Heart left ventricle (tissue), 16 donors: ENCODE measurements at regions not wholly inside any gene's neighbourhood (a gene's known extent, or its start where the extent isn't known, plus 50 kb on each side); places are given as distances from the start of the nearest gene placed in this dataset.

Experiments used
- ATAC-seq, 4 donors: fragments of 200-7000 bp; cut with Tn5 transposase; one replicate each; pipeline ENCODE4 v1.9.1; 2020 to 2022; ENCODE audit warnings: moderate library complexity in 4 of 4, mild to moderate bottlenecking in 3 of 4, moderate number of reproducible peaks in 1 of 4
- DNase-seq, 5 donors: peaks; one replicate each; pipeline ENCODE4 v3.0.0-alpha.2; 2020
- H3K27ac ChIP-seq, 12 donors: fragments of 200-600 bp; sonication (generic) in 4 of 12; one replicate each; pipeline versions ENCODE4 v1.5.0 to v1.8.0; 2016 to 2022; ENCODE audit warnings: mild to moderate bottlenecking in 2 of 12
- H3K27me3 ChIP-seq, 9 donors: fragments of 200-600 bp; sonication (generic) in 2 of 9; one replicate each; pipeline versions ENCODE4 v1.5.1 to v1.8.0; 2016 to 2022; ENCODE audit warnings: mild to moderate bottlenecking in 3 of 9
- H3K36me3 ChIP-seq, 9 donors: fragments of 200-600 bp; sonication (generic) in 2 of 9; one replicate each; pipeline versions ENCODE4 v1.5.0 to v1.8.0; 2018 to 2022; ENCODE audit warnings: mild to moderate bottlenecking in 2 of 9
- H3K4me1 ChIP-seq, 12 donors: fragments of 200-600 bp; sonication (generic) in 4 of 12; one replicate each; pipeline versions ENCODE4 v1.5.0 to v1.8.0; 2016 to 2022; ENCODE audit warnings: mild to moderate bottlenecking in 3 of 12
- H3K4me3 ChIP-seq, 12 donors: fragments of 200-600 bp; sonication (generic) in 4 of 12; one replicate each; pipeline versions ENCODE4 v1.5.0 to v1.8.0; 2017 to 2022; ENCODE audit warnings: mild to moderate bottlenecking in 9 of 12, moderate library complexity in 4 of 12
- H3K9me3 ChIP-seq, 12 donors: fragments of 200-600 bp; sonication (generic) in 4 of 12; one replicate each; pipeline versions ENCODE4 v1.5.0 to v1.8.0; 2016 to 2022; ENCODE audit warnings: mild to moderate bottlenecking in 1 of 12
- CTCF ChIP-seq, 12 donors: fragments of 200-600 bp; sonication (generic) in 4 of 12; IDR thresholded peaks; one replicate each; pipeline versions ENCODE4 v1.5.0 to v1.8.0; 2018 to 2022; ENCODE audit warnings: antibody characterized with exemption in 12 of 12, mild to moderate bottlenecking in 5 of 12
- POLR2A ChIP-seq, 2 donors: fragments of 450-650 bp; IDR thresholded peaks; one replicate each; pipeline ENCODE4 v1.6.1; 2017; ENCODE audit warnings: antibody characterized with exemption in 2 of 2, mild to moderate bottlenecking in 2 of 2, moderate library complexity in 2 of 2
- WGBS, 4 donors: extraction: QIAGEN DNeasy Blood & Tissue Kit in 2 of 4; methylation state at CpG; one replicate each; pipeline versions ENCODE4 v1.1.5 to v1.1.7; 2013 to 2018; 5-methylcytosine and 5-hydroxymethylcytosine counted together
- intact Hi-C, 10 donors: fragments of 100-400 bp; cut with DNase I; formaldehyde crosslinking; loops; one replicate each; pipeline versions ENCODE4 v1.11.1 to v1.14.2; 2022
- donor health status: ischemic (EF 13 %, LVEDD 7.1; RV severe dilation, severe dysfunction).
- donor health status: healthy with polysubstance abuse.
- donor health status: DM: no; HTN: yes; CAD: no.
- donor health status: DM: no; HTN: no; CAD: no.
- donor health status: ischemic (EF 25% LVEDD 6.9; RV normal size, moderate dysfunction).
- donor health status: ischemic (EF 25% LVEDD 5.7; RV mildly dilated, moderate dysfunction).
- donor health status: healthy.
- donor health status: DM: yes; HTN: yes; CAD: no.
- donor health status: ischemic (EF 35%, LVEDD 5.7; RV mildly dilated, moderate dysfunction).
- donor health status: nonischemic (EF 11% LVEDD 7.7; RV severe dilation, severe dysfunction).
- donor health status: DM: yes; HTN: yes; CAD: no.
- donor health status: PGD.
- donor health status: ischemic (EF 29% LVEDD 5.4; RV normal size, mild dysfunction).
- donor health status: nonischemic (EF 23%, LVEDD 6.1; RV moderate dilation, normal function).

- Histone ChIP-seq H3K27me3 (no peaks in the 10 kb centered on the region), H3K27ac (no peak overlapping the region), H3K36me3 (no peaks in the 10 kb centered on the region), H3K4me1 (no peaks in the 10 kb centered on the region), H3K9me3 (no peaks in the 10 kb centered on the region), H3K4me3 (no peak overlapping the region)
- ATAC-seq (no peak), DNase-seq (no peak)
- TF ChIP-seq POLR2A (IDR thresholded peaks at IDR 0.05) (no peak), CTCF (IDR thresholded peaks at IDR 0.05) (no peak)
- WGBS, 4 donors: 78 to 80% (median 78%) methylated on average over 2 of the region's 2 CpGs
- intact Hi-C loops: no loop called here
Measured at GRCh38 chr21:23706431-23706830, 1900.8 kb downstream of the MRPL39 start.

- no peak overlapping the region for H3K27ac ChIP-seq
- no peak overlapping the region for H3K4me3 ChIP-seq
- TF ChIP-seq POLR2A (IDR thresholded peaks at IDR 0.05) (no peak), CTCF (IDR thresholded peaks at IDR 0.05) (no peak)
- H3K4me1 ChIP-seq: no peaks in the 10 kb centered on the region
- no peaks in the 10 kb centered on the region for H3K27me3 ChIP-seq
- 88 to 92% (median 89%) methylated on average over 2 of the region's 2 CpGs for WGBS, 4 donors
- H3K9me3 ChIP-seq: peaks cover 0 to 19% (median 4%) of the 10 kb centered on the region in 12 donors
- no peak for ATAC-seq
- intact Hi-C loops: no loop called here
- H3K36me3 ChIP-seq: no peaks in the 10 kb centered on the region
- DNase-seq: no peak
Measured at GRCh38 chr21:23699402-23699801, 1907.9 kb downstream of the MRPL39 start.

GRCh38 chr21:23698619-23699018, 1908.7 kb downstream of the MRPL39 start:
- intact Hi-C loops: no loop called here
- no peaks in the 10 kb centered on the region for H3K36me3 ChIP-seq
- H3K4me1 ChIP-seq: no peaks in the 10 kb centered on the region
- ATAC-seq: no peak
- DNase-seq: no peak
- peaks cover 0 to 19% (median 4%) of the 10 kb centered on the region in 12 donors for H3K9me3 ChIP-seq
- H3K4me3 ChIP-seq: no peak overlapping the region
- TF ChIP-seq CTCF (IDR thresholded peaks at IDR 0.05) (no peak), POLR2A (IDR thresholded peaks at IDR 0.05) (no peak)
- 69 to 77% (median 73%) methylated on average over 1 of the region's 1 CpG for WGBS, 4 donors
- H3K27me3 ChIP-seq: no peaks in the 10 kb centered on the region
- no peak overlapping the region for H3K27ac ChIP-seq

GRCh38 chr21:23695443-23695842, 1911.8 kb downstream of the MRPL39 start:
- Histone ChIP-seq H3K27ac (no peak overlapping the region), H3K9me3 (peaks cover 0 to 17% (median 4%) of the 10 kb centered on the region in 12 donors), H3K4me3 (no peak overlapping the region), H3K27me3 (no peaks in the 10 kb centered on the region), H3K4me1 (no peaks in the 10 kb centered on the region), H3K36me3 (no peaks in the 10 kb centered on the region)
- intact Hi-C loops: no loop called here
- WGBS, 4 donors: 70 to 76% (median 73%) methylated on average over 5 of the region's 5 CpGs
- TF ChIP-seq POLR2A (IDR thresholded peaks at IDR 0.05): no peak
- TF ChIP-seq CTCF (IDR thresholded peaks at IDR 0.05): no peak
- DNase-seq (no peak), ATAC-seq (no peak)
